ENCODE measurements at regions not wholly inside any gene's neighbourhood (a gene's known extent, or its start where the extent isn't known, plus 50 kb on each side); places are given as distances from the start of the nearest gene placed in this dataset.

DNA sequence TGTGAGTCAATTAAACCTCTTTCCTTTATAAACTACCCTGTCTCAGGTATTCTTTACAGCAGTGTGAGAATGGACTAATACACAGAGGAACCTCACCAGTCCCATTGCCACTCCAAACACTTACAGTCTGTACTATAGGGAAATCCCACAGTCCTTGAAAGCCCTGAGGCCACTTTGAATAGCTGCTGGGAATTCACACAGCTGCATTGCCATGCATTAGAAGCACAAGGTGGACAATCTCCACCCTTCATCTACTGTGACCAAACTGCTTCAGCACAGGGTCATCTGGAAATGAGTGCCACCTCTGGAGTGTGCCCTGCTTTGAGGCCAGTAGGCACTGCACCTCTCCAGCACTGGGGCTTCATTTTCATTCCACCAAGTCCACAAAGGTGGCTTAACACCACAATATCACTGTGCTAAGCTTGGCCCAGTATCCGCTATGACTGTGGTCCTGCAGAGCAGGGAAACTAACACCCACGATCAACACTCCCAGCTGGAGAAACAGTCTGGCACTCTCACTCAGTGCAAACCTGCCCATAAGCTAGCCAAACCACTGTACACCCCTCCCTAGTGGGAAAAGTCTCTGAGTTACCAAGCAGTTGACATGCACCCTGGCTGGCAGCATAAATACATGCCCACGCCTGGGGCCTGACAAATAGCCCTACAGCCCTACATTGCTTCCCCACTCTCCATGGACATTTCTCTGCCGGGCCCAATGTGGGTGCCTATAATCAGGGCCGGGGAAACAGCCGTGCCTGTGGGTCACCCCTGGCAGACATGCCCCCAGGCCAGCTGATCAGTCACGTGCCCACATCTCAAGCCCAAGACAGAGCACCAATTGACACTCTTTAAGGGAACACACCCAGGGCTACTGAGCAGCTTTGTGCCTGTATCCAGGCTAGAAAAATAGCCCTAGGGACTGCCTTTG lies 294.3 kb upstream of the MGAT4C start:
- Histone ChIP-seq H3K4me3 (ENCODE audit: insufficient read depth, low read depth, low read length) (no peak overlapping the region), H3K9ac (ENCODE audit: low read length) (no peak overlapping the region), H2AFZ (ENCODE audit: low read depth, low read length) (no peak overlapping the region), H3K27me3 (ENCODE audit: insufficient read depth, low read length) (no peaks in the 10 kb centered on the region), H3K9me3 (ENCODE audit: insufficient read depth, low read depth, low read length) (no peaks in the 10 kb centered on the region), H4K20me1 (ENCODE audit: insufficient read depth, low read length) (no peaks in the 10 kb centered on the region), H3K36me3 (ENCODE audit: insufficient read depth, low read length) (no peaks in the 10 kb centered on the region), H3K79me2 (ENCODE audit: insufficient read depth, low read length) (no peaks in the 10 kb centered on the region), H3K4me2 (ENCODE audit: low read length) (no peak overlapping the region), H3K4me1 (ENCODE audit: insufficient read depth, low read length) (no peaks in the 10 kb centered on the region), H3K27ac (ENCODE audit: low read depth, low read length) (no peak overlapping the region)
- no peak for TF ChIP-seq EZH2 (IDR thresholded peaks at IDR 0.05; ENCODE audit: insufficient read depth, low read length)
- TF ChIP-seq, protein P1, sequence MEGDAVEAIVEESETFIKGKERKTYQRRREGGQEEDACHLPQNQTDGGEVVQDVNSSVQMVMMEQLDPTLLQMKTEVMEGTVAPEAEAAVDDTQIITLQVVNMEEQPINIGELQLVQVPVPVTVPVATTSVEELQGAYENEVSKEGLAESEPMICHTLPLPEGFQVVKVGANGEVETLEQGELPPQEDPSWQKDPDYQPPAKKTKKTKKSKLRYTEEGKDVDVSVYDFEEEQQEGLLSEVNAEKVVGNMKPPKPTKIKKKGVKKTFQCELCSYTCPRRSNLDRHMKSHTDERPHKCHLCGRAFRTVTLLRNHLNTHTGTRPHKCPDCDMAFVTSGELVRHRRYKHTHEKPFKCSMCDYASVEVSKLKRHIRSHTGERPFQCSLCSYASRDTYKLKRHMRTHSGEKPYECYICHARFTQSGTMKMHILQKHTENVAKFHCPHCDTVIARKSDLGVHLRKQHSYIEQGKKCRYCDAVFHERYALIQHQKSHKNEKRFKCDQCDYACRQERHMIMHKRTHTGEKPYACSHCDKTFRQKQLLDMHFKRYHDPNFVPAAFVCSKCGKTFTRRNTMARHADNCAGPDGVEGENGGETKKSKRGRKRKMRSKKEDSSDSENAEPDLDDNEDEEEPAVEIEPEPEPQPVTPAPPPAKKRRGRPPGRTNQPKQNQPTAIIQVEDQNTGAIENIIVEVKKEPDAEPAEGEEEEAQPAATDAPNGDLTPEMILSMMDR (IDR thresholded peaks at IDR 0.05; ENCODE audit: insufficient read depth, low read depth, low read length): no peak
- H3K9me3 Mint-ChIP-seq (ENCODE audit: unreplicated experiment): no peaks in the 10 kb centered on the region
- DNase-seq (ENCODE audit: low read depth): no peak
- H3K27ac Mint-ChIP-seq (ENCODE audit: unreplicated experiment): no peak overlapping the region
- no peaks in the 10 kb centered on the region for H3K4me1 Mint-ChIP-seq (ENCODE audit: low read depth, unreplicated experiment)
- no peaks in the 10 kb centered on the region for H3K36me3 Mint-ChIP-seq (ENCODE audit: low read depth, unreplicated experiment)
- no peak for FAIRE-seq
- no peaks in the 10 kb centered on the region for H3K27me3 Mint-ChIP-seq (ENCODE audit: low read depth, unreplicated experiment)
- H3K4me3 Mint-ChIP-seq (ENCODE audit: unreplicated experiment): no peak overlapping the region

GRCh38 chr12:86543716-86544115 lies 287.5 kb upstream of the MGAT4C start:
- H3K79me2 ChIP-seq (ENCODE audit: insufficient read depth, low read length): no peaks in the 10 kb centered on the region
- no peak for FAIRE-seq

More at GRCh38 chr12:86543716-86544115, 287.5 kb upstream of the MGAT4C start:
- Histone ChIP-seq H4K20me1 (ENCODE audit: insufficient read depth, low read length) (no peaks in the 10 kb centered on the region), H3K4me2 (ENCODE audit: low read length) (no peak overlapping the region), H3K4me1 (ENCODE audit: insufficient read depth, low read length) (no peaks in the 10 kb centered on the region), H3K9me3 (ENCODE audit: insufficient read depth, low read depth, low read length) (no peaks in the 10 kb centered on the region), H3K4me3 (ENCODE audit: insufficient read depth, low read depth, low read length) (no peak overlapping the region), H3K27ac (ENCODE audit: low read depth, low read length) (no peak overlapping the region), H3K9ac (ENCODE audit: low read length) (no peak overlapping the region), H3K36me3 (ENCODE audit: insufficient read depth, low read length) (no peaks in the 10 kb centered on the region), H3K27me3 (ENCODE audit: insufficient read depth, low read length) (no peaks in the 10 kb centered on the region), H2AFZ (ENCODE audit: low read depth, low read length) (no peak overlapping the region)
- H3K4me1 Mint-ChIP-seq (ENCODE audit: low read depth, unreplicated experiment): no peaks in the 10 kb centered on the region
- no peak for DNase-seq (ENCODE audit: low read depth)
- no peak overlapping the region for H3K4me3 Mint-ChIP-seq (ENCODE audit: unreplicated experiment)
- no peak for TF ChIP-seq EZH2 (IDR thresholded peaks at IDR 0.05; ENCODE audit: insufficient read depth, low read length)
- TF ChIP-seq, protein P1 (IDR thresholded peaks at IDR 0.05; ENCODE audit: insufficient read depth, low read depth, low read length): no peak
- H3K27me3 Mint-ChIP-seq (ENCODE audit: low read depth, unreplicated experiment): no peaks in the 10 kb centered on the region
- H3K9me3 Mint-ChIP-seq (ENCODE audit: unreplicated experiment): no peaks in the 10 kb centered on the region
- H3K36me3 Mint-ChIP-seq (ENCODE audit: low read depth, unreplicated experiment): no peaks in the 10 kb centered on the region
- no peak overlapping the region for H3K27ac Mint-ChIP-seq (ENCODE audit: unreplicated experiment)

All from astrocyte (in vitro differentiated cells and primary cell).